Progenitor cell of endocrine pancreas (in vitro differentiated cells): ENCODE measurements at regions not wholly inside any gene's neighbourhood (a gene's known extent, or its start where the extent isn't known, plus 50 kb on each side); places are given as distances from the start of the nearest gene placed in this dataset.

Source experiments
- DNase-seq: peaks from one replicate; pipeline ENCODE4 v3.0.0; 2021; ENCODE audit warnings: low spot score; ENCODE audit not compliant: unreplicated experiment
- H3K27ac Mint-ChIP-seq: 2 replicates; pipeline ENCODE4 v1.8.0; 2021; ENCODE audit warnings: mild to moderate bottlenecking, moderate library complexity, mixed read lengths
- H3K27me3 Mint-ChIP-seq: 2 replicates; pipeline ENCODE4 v1.8.0; 2021; ENCODE audit warnings: mixed read lengths
- H3K36me3 Mint-ChIP-seq: 2 replicates; pipeline ENCODE4 v1.8.0; 2022; ENCODE audit warnings: mixed read lengths; ENCODE audit not compliant: insufficient read depth
- H3K4me1 Mint-ChIP-seq: 2 replicates; pipeline ENCODE4 v1.8.0; 2021; ENCODE audit warnings: low read depth, mixed read lengths
- H3K4me3 Mint-ChIP-seq: 2 replicates; pipeline ENCODE4 v1.8.0; 2021; ENCODE audit warnings: low read depth, mild to moderate bottlenecking, moderate library complexity, mixed read lengths
- H3K9me3 Mint-ChIP-seq: 2 replicates; pipeline ENCODE4 v1.8.0; 2021; ENCODE audit warnings: low read depth, mixed read lengths
- CTCF ChIP-seq: fragments of 200-600 bp; sonication (generic); IDR thresholded peaks from one replicate; pipeline ENCODE4 v1.5.0; 2021; ENCODE audit warnings: antibody characterized with exemption, mild to moderate bottlenecking; ENCODE audit not compliant: unreplicated experiment

- H3K36me3 Mint-ChIP-seq, result no peaks in the 10 kb centered on the region
- H3K27ac Mint-ChIP-seq, result no peak overlapping the region
- H3K27me3 Mint-ChIP-seq, result no peaks in the 10 kb centered on the region
- DNase-seq, result no peak
- H3K9me3 Mint-ChIP-seq, result no peaks in the 10 kb centered on the region
- peaks cover 8% of the 10 kb centered on the region for H3K4me1 Mint-ChIP-seq
- no peak overlapping the region for H3K4me3 Mint-ChIP-seq
- TF ChIP-seq CTCF, result no peak
Measured at GRCh38 chr4:19835429-19835828, 416.3 kb upstream of the SLIT2 start.

DNA sequence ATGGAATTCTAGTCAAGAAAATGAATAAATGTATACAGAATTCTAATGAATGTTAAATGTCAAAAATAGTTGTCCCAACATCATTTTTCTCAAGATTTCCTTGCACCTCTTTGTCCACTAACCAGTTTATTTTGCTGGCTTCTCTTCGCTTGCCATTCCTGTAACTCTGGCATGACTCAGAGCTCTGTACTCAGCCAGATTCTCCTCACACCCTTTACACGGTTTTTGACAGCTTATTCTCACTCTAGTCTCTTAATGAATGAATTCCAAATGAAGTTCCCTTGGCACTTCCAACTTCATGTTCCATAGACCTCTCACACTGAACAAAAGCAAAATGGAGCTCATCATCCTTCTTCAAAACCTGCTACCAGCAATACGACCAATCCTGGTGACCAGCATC is 419.3 kb upstream of the SLIT2 start:
- no peaks in the 10 kb centered on the region for H3K9me3 Mint-ChIP-seq
- no peak overlapping the region for H3K4me3 Mint-ChIP-seq
- no peaks in the 10 kb centered on the region for H3K36me3 Mint-ChIP-seq
- TF ChIP-seq CTCF, result no peak
- peaks cover 6% of the 10 kb centered on the region for H3K4me1 Mint-ChIP-seq
- no peak for DNase-seq
- H3K27me3 Mint-ChIP-seq, result no peaks in the 10 kb centered on the region
- H3K27ac Mint-ChIP-seq, result no peak overlapping the region

- Mint-ChIP-seq H3K36me3 (no peaks in the 10 kb centered on the region), H3K9me3 (no peaks in the 10 kb centered on the region), H3K4me1 (peaks cover 1% of the 10 kb centered on the region), H3K27ac (no peak overlapping the region), H3K4me3 (no peak overlapping the region), H3K27me3 (no peaks in the 10 kb centered on the region)
- TF ChIP-seq CTCF, result no peak
- no peak for DNase-seq
Measured at GRCh38 chr4:19831644-19832285, 419.9 kb upstream of the SLIT2 start.

- peaks cover 7% of the 10 kb centered on the region for H3K4me1 Mint-ChIP-seq
Measured at GRCh38 chr4:19829101-19829500, 422.6 kb upstream of the SLIT2 start.

GRCh38 chr4:19823781-19824180 is 427.9 kb upstream of the SLIT2 start:
- no peak for TF ChIP-seq CTCF
- no peak for DNase-seq
- no peaks in the 10 kb centered on the region for H3K36me3 Mint-ChIP-seq
- no peaks in the 10 kb centered on the region for H3K9me3 Mint-ChIP-seq
- H3K27me3 Mint-ChIP-seq, result no peaks in the 10 kb centered on the region
- H3K4me1 Mint-ChIP-seq, result peaks cover 7% of the 10 kb centered on the region
- no peak overlapping the region for H3K4me3 Mint-ChIP-seq
- H3K27ac Mint-ChIP-seq, result no peak overlapping the region

More at GRCh38 chr4:19829101-19829500, 422.6 kb upstream of the SLIT2 start:
- no peaks in the 10 kb centered on the region for H3K27me3 Mint-ChIP-seq
- no peak overlapping the region for H3K4me3 Mint-ChIP-seq
- no peak for TF ChIP-seq CTCF
- no peaks in the 10 kb centered on the region for H3K36me3 Mint-ChIP-seq
- H3K9me3 Mint-ChIP-seq, result no peaks in the 10 kb centered on the region
- H3K27ac Mint-ChIP-seq, result no peak overlapping the region
- DNase-seq, result no peak
